Left colon (tissue), 2 donors: ENCODE measurements at regions not wholly inside any gene's neighbourhood (a gene's known extent, or its start where the extent isn't known, plus 50 kb on each side); places are given as distances from the start of the nearest gene placed in this dataset.

Experiments used
- ATAC-seq: fragments of 200-7000 bp; cut with Tn5 transposase; one replicate; pipeline ENCODE4 v1.9.1; 2020; ENCODE audit warnings: mild to moderate bottlenecking, moderate library complexity
- DNase-seq, 2 donors: peaks; one replicate each; pipeline ENCODE4 v3.0.0-alpha.2; 2020
- intact Hi-C, 2 donors: fragments of 100-400 bp; cut with DNase I in 1 of 2; cut with micrococcal nuclease in 1 of 2; formaldehyde crosslinking; loops; one replicate each; pipeline versions ENCODE4 v1.11.2 to v1.14.0; 2022; cut with DNase I, micrococcal nuclease
- donor health status: DM: no; HTN: no; CAD: no.
- donor health status: DM: yes; HTN: yes; CAD: no.

DNA sequence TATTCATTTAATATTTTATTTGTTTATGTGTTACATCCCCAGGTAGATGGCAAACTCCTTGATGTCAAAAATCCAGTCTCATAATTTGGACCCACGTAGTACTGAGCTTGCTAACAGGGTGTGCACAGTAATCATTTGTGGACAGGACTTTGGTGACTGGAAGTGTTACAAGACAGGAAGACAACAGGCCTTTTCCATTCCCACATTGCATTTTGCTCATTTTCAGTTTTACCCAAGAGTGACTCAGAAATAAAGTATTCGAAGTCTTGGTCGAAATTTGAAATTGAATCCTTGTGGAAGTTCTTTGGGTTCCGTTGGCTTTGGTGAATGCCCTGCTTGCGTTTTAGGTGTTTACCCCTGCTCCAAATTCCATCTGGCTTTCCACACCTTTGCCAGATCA, 63.0 kb upstream of the THBS2 start:
- ATAC-seq (no peak), DNase-seq (no peak)
- intact Hi-C loops: no loop called here

DNA sequence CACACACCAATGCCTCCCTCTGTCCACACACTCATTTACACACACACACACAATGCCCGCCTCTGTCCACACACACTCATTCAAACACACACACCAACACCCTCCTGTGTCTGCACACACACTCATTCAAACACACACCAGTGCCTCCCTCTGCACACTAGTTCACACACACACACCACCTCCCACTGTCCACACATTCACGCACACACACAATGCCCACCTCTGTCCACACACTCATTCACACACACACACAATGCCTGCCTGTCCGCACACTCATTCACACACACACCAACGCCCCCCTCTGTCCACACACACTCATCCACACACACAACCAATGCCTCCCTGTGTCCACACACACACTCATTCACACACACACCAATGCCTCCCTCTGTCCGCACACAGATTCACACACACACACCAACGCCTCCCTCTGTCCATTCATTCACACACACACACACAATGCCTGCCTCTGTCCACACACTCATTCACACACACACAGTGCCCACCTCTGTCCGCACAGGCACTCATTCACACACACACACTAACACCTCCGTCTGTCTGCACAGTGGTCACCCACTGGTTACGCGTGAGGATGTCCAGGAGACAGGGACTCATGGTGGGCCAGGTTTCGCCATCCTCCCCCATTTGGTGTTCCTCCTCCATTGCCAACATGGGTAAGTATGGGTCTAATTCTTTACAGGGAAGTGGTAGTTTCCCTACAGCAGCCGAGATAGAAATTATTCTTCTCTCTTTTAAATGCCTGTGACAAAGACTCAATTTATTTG, 62.4 kb upstream of the THBS2 start:
- ATAC-seq: no peak
- intact Hi-C loops: no loop called here
- DNase-seq: no peak

DNA sequence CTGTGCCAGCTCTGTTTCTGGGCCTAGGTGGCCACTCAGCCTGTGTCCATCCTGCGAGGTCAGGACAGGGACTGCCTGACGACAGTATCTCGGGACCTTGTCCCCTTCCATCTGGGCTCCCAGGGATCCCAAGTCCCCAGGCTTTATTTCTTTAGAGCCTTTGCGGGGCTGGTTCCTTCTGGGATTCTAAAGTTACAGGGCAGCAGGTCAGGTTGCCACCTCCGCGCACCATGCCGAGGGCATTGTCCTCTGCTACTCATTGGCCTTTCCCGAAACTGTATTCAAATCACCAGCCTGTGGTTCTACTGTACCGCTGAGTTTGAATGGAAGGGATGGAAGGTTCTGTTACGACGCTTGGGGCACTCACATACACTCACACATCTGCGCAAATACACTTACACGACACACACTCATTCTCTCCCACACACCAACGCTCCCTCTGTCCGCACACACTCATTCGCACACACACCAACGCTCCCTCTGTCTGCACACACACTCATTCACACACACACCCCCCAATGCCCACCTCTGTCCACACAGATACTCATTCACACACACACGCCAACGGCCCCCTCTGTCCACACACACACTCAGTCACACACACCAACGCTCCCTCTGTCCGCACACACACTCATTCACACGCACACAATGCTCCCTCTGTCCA, 59.8 kb upstream of the THBS2 start:
- DNase-seq: no peak
- ATAC-seq: no peak
- intact Hi-C loops: no loop called here

DNA sequence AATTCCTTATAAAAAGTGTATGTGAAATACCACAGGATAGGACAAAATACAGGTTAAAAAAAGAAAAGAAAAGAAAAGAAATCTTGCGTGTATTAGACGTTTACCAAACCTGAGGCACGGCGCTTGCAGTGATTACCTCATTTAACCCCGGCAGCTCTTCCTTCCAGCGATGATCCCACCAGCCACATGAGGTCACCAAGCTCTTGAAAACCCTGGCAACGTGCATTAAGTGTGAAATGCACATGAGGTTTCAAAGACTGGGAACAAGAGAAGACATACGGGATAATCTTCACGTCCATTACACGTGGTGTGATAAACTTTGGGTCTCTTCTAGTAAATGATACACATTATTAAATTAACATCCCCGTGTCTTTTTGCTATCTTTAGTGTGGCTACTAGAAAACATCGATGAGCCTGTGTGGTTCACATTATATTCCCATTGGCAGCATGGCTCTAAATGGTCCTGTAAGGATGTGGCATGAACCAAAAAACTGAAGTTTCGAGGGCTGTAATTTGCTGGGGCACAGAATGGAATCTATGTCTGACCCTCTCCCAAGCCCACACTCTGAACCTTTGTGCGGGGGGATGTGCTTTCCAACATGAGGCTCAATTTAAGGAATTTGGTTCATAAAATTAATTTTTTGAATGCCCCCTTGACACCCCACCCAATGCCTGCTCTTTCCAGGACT, 59.2 kb upstream of the THBS2 start:
- intact Hi-C loops: no loop called here
- ATAC-seq (no peak), DNase-seq (no peak)

DNA sequence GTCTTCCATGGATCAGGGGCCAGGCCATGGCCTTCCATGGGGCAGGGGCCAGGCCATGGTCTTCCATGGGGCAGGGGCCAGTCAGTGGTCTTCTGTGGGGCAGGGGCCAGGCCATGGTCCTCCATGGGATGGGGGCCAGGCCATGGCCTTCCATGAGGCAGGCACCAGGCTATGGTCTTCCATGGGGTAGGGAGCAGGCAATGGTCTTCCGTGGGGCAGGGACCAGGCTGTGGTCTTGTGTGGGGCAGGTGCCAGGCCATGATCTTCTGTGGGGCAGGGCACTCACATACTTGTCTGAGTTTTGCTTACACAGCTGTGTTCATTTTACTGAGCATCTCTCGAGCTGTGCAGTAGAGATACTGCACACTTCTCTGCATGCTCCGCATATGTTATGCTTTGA, 57.3 kb upstream of the THBS2 start:
- ATAC-seq: no peak
- intact Hi-C loops: no loop called here
- DNase-seq: no peak
